PFSK-1 (cell line): ENCODE measurements at regions not wholly inside any gene's neighbourhood (a gene's known extent, or its start where the extent isn't known, plus 50 kb on each side); places are given as distances from the start of the nearest gene placed in this dataset.

ENCODE experiments used
- POLR2AphosphoS5 ChIP-seq: IDR thresholded peaks from 2 replicates; pipeline ENCODE4 v1.6.1; 2012; ENCODE audit warnings: low read depth, mild to moderate bottlenecking, control low read depth, low read length, moderate library complexity
- SIN3A ChIP-seq: IDR thresholded peaks from 2 replicates; pipeline ENCODE4 v1.6.1; 2012; ENCODE audit warnings: mild to moderate bottlenecking, low read length, moderate library complexity, borderline replicate concordance; ENCODE audit not compliant: insufficient read depth
- TAF1 ChIP-seq: IDR thresholded peaks from 2 replicates; pipeline ENCODE4 v1.6.1; 2012; ENCODE audit warnings: low read length, control low read depth, borderline replicate concordance; ENCODE audit not compliant: insufficient read depth
- TF ChIP-seq, protein P1 (sequence below), 2 experiments: IDR thresholded peaks; 2 replicates each; pipeline versions ENCODE4 v1.6.1 to v1.8.0; 2011 to 2012; ENCODE audit warnings: low read depth in 2 of 2, low read length in 2 of 2, control low read depth in 1 of 2, inconsistent platforms in 1 of 2, mild to moderate bottlenecking in 1 of 2, moderate library complexity in 1 of 2; ENCODE audit not compliant: insufficient read depth in 1 of 2

DNA sequence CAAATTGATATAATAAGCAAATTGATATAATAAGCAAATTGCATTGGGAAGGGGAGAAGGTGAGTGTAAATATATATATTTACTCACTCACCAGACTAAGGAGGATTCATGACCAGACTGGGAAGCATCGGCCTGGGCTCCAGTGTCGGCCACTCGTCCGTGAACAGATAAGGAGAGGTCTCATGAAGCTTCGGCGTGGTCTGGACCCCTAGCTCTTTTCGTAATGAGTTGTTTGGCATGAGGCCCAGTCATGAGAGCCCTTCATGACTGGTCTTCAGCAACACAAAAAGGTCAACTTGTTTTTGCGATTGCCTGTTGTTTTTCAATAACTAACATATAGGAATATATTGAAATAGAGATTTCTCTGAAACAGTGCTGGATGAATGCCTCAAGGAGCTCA lies 222.9 kb upstream of the KCNK2 start:
- no peak for TF ChIP-seq SIN3A
- no peak for TF ChIP-seq TAF1
- TF ChIP-seq, protein P1, sequence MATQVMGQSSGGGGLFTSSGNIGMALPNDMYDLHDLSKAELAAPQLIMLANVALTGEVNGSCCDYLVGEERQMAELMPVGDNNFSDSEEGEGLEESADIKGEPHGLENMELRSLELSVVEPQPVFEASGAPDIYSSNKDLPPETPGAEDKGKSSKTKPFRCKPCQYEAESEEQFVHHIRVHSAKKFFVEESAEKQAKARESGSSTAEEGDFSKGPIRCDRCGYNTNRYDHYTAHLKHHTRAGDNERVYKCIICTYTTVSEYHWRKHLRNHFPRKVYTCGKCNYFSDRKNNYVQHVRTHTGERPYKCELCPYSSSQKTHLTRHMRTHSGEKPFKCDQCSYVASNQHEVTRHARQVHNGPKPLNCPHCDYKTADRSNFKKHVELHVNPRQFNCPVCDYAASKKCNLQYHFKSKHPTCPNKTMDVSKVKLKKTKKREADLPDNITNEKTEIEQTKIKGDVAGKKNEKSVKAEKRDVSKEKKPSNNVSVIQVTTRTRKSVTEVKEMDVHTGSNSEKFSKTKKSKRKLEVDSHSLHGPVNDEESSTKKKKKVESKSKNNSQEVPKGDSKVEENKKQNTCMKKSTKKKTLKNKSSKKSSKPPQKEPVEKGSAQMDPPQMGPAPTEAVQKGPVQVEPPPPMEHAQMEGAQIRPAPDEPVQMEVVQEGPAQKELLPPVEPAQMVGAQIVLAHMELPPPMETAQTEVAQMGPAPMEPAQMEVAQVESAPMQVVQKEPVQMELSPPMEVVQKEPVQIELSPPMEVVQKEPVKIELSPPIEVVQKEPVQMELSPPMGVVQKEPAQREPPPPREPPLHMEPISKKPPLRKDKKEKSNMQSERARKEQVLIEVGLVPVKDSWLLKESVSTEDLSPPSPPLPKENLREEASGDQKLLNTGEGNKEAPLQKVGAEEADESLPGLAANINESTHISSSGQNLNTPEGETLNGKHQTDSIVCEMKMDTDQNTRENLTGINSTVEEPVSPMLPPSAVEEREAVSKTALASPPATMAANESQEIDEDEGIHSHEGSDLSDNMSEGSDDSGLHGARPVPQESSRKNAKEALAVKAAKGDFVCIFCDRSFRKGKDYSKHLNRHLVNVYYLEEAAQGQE (IDR thresholded peaks at IDR 0.05; ENCODE audit: insufficient read depth in 1 of 2, low read depth in 2 of 2, low read length in 2 of 2), result no peak
- no peak for TF ChIP-seq POLR2AphosphoS5
